HG03064 (cell line): ENCODE measurements at regions not wholly inside any gene's neighbourhood (a gene's known extent, or its start where the extent isn't known, plus 50 kb on each side); places are given as distances from the start of the nearest gene placed in this dataset.

Experiments
- ATAC-seq: cut with Tn5 transposase; IDR thresholded peaks from one replicate; pipeline ENCODE4 v1.9.1; 2021; ENCODE audit warnings: low read depth; ENCODE audit not compliant: unreplicated experiment

GRCh38 chr3:159771865-159772611, 216.6 kb upstream of the IL12A start:
- no peak for ATAC-seq

GRCh38 chr3:159773706-159774105, 214.9 kb upstream of the IL12A start:
- ATAC-seq: no peak

- no peak for ATAC-seq
Measured at GRCh38 chr3:159775372-159775961, 213.2 kb upstream of the IL12A start.

GRCh38 chr3:159776779-159777178, 211.9 kb upstream of the IL12A start:
- no peak for ATAC-seq

- ATAC-seq: no peak
Measured at GRCh38 chr3:159779883-159780282, 208.8 kb upstream of the IL12A start.

GRCh38 chr3:159781867-159782266, 206.8 kb upstream of the IL12A start:
- no peak for ATAC-seq

- no peak for ATAC-seq
Measured at GRCh38 chr3:159782724-159783421, 205.8 kb upstream of the IL12A start.

- ATAC-seq: peak; percentile 80
Measured at GRCh38 chr3:159783780-159784742, 204.6 kb upstream of the IL12A start.

GRCh38 chr3:159785273-159785708, 203.3 kb upstream of the IL12A start:
- no peak for ATAC-seq

- no peak for ATAC-seq
Measured at GRCh38 chr3:159786489-159787177, 202.0 kb upstream of the IL12A start.

- no peak for ATAC-seq
Measured at GRCh38 chr3:159787178-159787574, 201.5 kb upstream of the IL12A start.

- ATAC-seq: no peak
Measured at GRCh38 chr3:159787794-159788205, 200.8 kb upstream of the IL12A start.

GRCh38 chr3:159788291-159788690, 200.3 kb upstream of the IL12A start:
- no peak for ATAC-seq

- no peak for ATAC-seq
Measured at GRCh38 chr3:159789017-159789416, 199.6 kb upstream of the IL12A start.

- no peak for ATAC-seq
Measured at GRCh38 chr3:159789742-159790635, 198.6 kb upstream of the IL12A start.

GRCh38 chr3:159791336-159791735, 197.3 kb upstream of the IL12A start:
- ATAC-seq: no peak

- ATAC-seq: no peak
Measured at GRCh38 chr3:159792070-159792469, 196.6 kb upstream of the IL12A start.

GRCh38 chr3:159795042-159795441, 193.6 kb upstream of the IL12A start:
- ATAC-seq: no peak

GRCh38 chr3:159795681-159796175, 192.9 kb upstream of the IL12A start:
- no peak for ATAC-seq
